ENCODE measurements at regions not wholly inside any gene's neighbourhood (a gene's known extent, or its start where the extent isn't known, plus 50 kb on each side); places are given as distances from the start of the nearest gene placed in this dataset.

DNA sequence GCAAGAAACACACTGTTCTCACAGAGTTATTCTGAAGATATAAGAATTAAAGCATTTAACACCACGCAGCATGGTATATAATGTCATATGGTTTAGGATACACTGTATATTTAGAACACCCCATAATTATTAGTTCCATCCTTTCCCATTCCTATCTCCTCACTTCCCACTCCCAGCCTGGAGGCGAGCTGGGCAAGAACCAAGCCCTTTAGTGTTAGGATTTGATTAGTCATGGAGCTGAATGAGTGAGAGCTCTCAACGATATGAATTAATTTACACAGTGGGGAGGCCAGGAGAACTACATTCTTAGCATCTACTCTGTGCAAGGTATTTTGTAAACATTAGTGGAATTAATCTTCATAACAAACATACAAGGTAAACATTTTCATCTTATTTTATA lies 934.3 kb downstream of the DIAPH3 start:
- no peak for DNase-seq (ENCODE audit: low read depth, low spot score)

DNA sequence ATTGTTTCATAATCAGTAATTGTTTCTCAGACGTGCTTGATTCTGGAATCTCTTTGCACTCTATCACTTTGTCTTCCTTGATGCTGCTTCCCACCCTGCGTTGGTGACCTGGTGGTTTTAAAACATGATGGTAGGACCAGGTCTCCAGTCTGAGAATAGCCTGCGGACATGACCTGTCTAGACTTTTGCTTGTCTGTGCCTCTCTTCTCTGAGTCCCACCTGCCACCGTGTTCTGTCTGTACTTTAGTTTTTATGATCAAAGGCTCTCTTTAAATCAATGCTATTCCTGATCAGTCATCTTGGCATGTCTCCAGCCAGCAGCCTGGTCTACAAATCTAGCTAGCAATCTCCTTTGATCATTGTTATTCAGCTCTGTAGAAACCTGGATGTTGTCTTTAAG lies 933.9 kb downstream of the DIAPH3 start:
- DNase-seq (ENCODE audit: low read depth, low spot score), result no peak

- no peak for DNase-seq (ENCODE audit: low read depth, low spot score)
Observed at GRCh38 chr13:59230484-59231264, 933.1 kb downstream of the DIAPH3 start.

- no peak for DNase-seq (ENCODE audit: low read depth, low spot score)
Observed at GRCh38 chr13:59236309-59236919, 927.3 kb downstream of the DIAPH3 start.

- no peak for DNase-seq (ENCODE audit: low read depth, low spot score)
Observed at GRCh38 chr13:59236944-59237343, 926.8 kb downstream of the DIAPH3 start.

GRCh38 chr13:59247171-59247570 lies 916.6 kb downstream of the DIAPH3 start:
- no peak for DNase-seq (ENCODE audit: low read depth, low spot score)

DNA sequence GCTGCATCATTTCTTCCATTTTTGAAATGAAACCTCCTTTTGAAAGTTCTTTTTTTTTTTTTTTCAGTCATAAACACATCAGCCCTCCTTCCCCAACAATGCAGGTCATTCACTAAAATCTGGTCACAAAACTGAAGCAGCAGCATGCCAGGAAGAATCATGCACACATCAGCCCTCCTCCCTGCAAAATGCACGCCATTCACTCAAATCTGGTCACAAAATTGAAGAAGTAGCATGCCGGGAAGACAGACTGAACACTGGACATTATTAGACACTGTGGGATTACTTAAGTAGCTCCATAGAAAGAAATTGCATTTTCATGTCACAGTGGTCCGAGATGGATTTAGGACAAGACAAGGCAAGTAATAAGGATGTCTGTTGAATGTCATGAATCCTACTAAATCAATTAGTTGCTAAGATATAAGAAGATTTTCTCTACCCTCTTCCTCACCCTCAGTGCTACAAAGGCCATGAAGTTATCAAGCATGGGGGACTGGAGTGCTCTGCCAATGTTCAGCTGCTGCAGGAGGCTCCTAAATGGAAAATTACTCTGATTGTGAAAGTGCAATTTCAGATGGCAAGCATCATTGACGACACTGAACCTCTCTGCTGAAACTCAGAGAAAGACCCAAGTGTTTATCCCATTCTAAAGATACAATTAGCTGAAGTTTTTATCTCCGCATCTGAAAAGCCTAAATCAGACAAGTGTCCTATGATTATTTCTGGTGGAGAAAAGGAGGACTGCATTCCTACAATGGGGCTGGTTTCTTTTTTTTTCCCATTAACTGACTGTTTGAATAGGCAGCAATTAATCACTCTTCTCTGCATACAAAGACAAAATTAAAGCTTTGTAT lies 913.2 kb downstream of the DIAPH3 start:
- no peak for DNase-seq (ENCODE audit: low read depth, low spot score)

GRCh38 chr13:59259165-59260000 lies 904.3 kb downstream of the DIAPH3 start:
- no peak for DNase-seq (ENCODE audit: low read depth, low spot score)

DNA sequence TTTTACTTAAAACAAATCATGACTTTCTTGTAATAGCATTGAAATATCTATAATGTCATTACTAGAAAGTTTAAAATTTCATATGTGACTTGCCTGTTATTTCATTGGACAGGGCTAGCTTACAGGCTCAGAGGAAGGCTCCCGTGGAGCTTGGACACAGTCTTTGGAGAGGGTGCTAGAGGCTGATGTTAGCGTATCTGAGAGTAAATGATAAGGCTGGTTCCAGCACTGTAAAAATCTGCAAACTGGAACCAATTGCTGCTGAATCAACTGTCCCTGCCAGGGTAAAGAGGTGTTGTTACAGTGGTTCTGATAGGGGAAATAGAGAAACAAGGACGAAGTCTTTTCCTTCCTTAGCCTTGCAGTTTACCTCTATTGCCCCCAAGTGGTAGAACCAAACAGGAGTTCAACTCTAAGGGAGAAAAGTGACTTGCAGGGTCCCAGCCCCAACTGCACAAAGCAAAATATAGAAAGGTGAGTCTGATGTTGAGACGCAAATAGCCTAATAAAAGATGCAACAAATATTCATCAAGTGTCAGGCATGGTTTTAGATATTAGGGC lies 901.7 kb downstream of the DIAPH3 start:
- DNase-seq (ENCODE audit: low read depth, low spot score), result no peak

DNA sequence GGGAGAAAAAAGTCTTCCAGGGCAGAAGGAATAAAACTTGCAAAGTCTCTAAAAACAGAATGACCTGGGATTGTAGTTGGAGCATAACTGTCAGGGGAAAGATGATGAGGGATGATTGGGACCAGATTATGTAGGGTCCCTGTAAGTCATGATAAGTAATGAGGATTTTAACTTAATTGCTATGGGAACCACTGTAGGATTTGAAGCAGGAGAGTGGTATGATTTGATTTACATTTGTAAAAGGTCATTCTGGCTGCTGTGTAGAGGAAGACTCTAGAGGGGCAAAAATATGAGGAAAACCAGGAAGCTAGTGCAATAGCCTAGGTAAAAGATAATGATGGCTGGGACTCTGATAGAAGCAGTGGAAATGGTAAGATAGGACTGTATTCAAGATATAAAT lies 900.2 kb downstream of the DIAPH3 start:
- no peak for DNase-seq (ENCODE audit: low read depth, low spot score)

DNA sequence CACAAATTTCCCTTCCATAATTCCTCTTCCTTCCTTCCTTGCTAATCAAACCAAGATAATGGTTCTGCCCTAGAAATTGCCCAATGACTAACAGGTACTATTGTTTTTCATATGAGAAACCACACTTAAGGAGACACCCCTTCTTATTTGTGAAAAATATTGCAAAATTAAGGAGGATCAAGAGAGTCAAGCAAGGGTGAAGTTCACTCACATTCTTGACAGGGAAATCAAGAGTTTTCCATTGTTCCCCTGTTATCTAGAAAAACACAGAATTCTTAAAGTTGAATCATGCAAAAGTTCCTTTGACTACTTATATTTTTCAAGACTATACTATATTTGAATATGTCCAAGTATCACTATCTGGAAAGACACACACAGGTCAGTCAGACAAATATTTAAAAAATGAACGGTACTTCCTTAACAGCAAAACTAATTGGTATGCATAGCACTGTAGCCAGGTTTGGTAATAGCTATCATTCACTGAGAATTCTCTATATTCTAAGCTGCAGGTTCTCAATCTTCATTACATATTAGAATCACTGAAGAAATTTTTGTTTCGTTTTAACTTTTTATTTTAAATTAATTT lies 897.2 kb downstream of the DIAPH3 start:
- DNase-seq (ENCODE audit: low read depth, low spot score), result no peak

DNA sequence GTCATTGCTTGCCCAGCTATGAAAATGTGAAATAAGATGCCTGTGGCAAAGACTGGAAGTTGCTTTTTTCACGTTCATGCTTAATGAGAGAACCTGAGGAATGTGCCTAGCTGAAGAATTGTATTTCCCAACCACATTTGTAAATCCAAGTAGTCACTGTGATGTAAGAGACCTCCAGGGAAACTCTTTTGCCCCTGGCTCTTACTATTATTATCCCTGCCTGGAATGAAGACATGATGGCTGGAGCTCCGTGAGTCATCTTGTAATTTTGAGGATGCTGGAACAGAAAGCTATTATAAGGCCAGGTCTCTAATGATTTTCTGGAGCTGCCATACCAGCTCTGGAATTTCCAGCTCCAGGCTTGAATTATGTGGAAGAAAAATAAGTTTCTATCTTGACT lies 894.3 kb downstream of the DIAPH3 start:
- no peak for DNase-seq (ENCODE audit: low read depth, low spot score)

GRCh38 chr13:59270327-59270726 lies 893.4 kb downstream of the DIAPH3 start:
- no peak for DNase-seq (ENCODE audit: low read depth, low spot score)

GRCh38 chr13:59274958-59275727 lies 888.6 kb downstream of the DIAPH3 start:
- DNase-seq (ENCODE audit: low read depth, low spot score), result no peak

- no peak for DNase-seq (ENCODE audit: low read depth, low spot score)
Observed at GRCh38 chr13:59276436-59276835, 887.3 kb downstream of the DIAPH3 start.

- DNase-seq (ENCODE audit: low read depth, low spot score), result no peak
Observed at GRCh38 chr13:59277106-59277505, 886.6 kb downstream of the DIAPH3 start.

DNA sequence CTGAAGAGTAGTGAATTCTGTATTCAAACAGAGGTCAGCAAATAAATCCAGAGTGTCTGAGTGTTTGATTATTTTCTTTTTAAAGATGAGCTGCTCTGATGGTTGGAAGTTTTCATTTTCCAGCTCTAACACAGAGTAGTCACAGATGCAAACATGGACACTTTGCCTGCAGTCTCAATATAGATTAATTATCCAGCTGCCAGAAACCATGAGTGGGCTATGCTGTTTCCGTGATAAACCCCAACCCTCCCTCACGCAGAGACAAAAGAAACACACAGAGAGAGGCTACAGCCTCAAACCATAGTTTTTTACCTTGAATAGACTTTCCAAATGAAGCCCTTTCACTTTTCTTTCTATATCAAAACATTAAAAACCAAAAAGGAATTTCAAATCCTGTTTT lies 884.7 kb downstream of the DIAPH3 start:
- no peak for DNase-seq (ENCODE audit: low read depth, low spot score)

DNA sequence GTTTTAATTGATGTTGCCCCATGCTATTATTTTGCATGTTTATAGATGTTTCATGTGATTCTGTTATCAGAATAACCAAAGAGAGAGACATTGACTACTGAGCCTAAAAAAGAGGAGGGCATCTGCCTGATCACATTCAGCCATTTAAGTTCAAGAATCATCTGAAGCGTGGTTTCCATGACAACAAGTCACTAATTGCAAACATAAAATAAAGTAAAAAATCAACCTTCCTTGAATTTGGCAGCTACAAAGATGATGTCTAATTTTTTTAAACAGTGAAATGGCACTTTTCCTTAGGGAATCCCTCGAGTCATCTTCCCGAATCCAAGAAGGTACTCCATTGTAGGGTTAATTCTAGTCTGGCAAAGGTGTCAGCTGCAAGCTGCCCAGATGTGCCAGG lies 884.2 kb downstream of the DIAPH3 start:
- no peak for DNase-seq (ENCODE audit: low read depth, low spot score)

GRCh38 chr13:59280297-59280696 lies 883.4 kb downstream of the DIAPH3 start:
- no peak for DNase-seq (ENCODE audit: low read depth, low spot score)

DNA sequence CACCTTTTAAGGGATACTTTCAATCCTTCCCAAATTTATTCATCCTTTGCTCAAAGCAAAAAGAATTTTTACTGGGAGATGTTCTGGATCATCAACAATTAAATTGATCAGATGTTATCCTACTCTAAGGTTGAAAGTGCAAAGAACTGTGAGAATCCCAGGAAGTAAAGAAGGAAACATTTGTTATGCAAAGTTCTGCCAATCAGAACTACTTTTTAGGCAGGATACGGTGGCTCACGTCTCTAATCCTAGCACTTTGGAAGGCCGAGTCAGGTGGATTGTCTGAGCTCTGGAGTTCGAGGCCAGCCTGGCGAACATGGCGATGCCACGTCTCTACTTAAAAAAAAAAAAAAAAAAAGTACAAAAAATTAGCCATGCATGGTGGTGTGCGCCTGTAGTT lies 882.3 kb downstream of the DIAPH3 start:
- no peak for DNase-seq (ENCODE audit: low read depth, low spot score)
